Suprapubic skin (tissue), 4 donors: ENCODE measurements at regions not wholly inside any gene's neighbourhood (a gene's known extent, or its start where the extent isn't known, plus 50 kb on each side); places are given as distances from the start of the nearest gene placed in this dataset.

Source experiments
- DNase-seq, 2 donors: peaks; one replicate each; pipeline ENCODE4 v3.0.0-alpha.2; 2019; ENCODE audit warnings: low spot score in 2 of 2
- H3K27ac ChIP-seq: fragments of 200-600 bp; sonication (generic); one replicate; pipeline ENCODE4 v1.5.1; 2019
- H3K27me3 ChIP-seq: fragments of 200-600 bp; sonication (generic); one replicate; pipeline ENCODE4 v1.5.1; 2019
- H3K36me3 ChIP-seq: fragments of 200-600 bp; sonication (generic); one replicate; pipeline ENCODE4 v1.5.1; 2019
- H3K4me1 ChIP-seq: fragments of 200-600 bp; sonication (generic); one replicate; pipeline ENCODE4 v1.5.1; 2019
- H3K4me3 ChIP-seq: fragments of 200-600 bp; sonication (generic); one replicate; pipeline ENCODE4 v1.5.1; 2019; ENCODE audit warnings: mild to moderate bottlenecking
- H3K9me3 ChIP-seq: fragments of 200-600 bp; sonication (generic); one replicate; pipeline ENCODE4 v1.5.1; 2019
- EP300 ChIP-seq: sonication (generic); formaldehyde crosslinking; IDR thresholded peaks from one replicate; pipeline ENCODE4 v1.6.1; 2017; ENCODE audit warnings: antibody characterized with exemption
- POLR2A ChIP-seq, 2 donors: fragments of 450-650 bp; IDR thresholded peaks; one replicate each; pipeline ENCODE4 v1.6.1; 2017; ENCODE audit warnings: antibody characterized with exemption in 2 of 2, mild to moderate bottlenecking in 2 of 2, moderate library complexity in 2 of 2
- POLR2AphosphoS5 ChIP-seq, 3 donors: sonication (generic); formaldehyde crosslinking; IDR thresholded peaks; one replicate each; pipeline ENCODE4 v1.6.1; 2017; ENCODE audit warnings: antibody characterized with exemption in 3 of 3
- WGBS: methylation state at CpG from one replicate; pipeline ENCODE4 v1.1.5; 2018; 5-methylcytosine and 5-hydroxymethylcytosine counted together
- TF ChIP-seq, protein P1 (sequence below), 2 donors: fragments of 200-600 bp in 1 of 2; fragments of 450-650 bp in 1 of 2; sonication (generic) in 1 of 2; IDR thresholded peaks; one replicate each; pipeline ENCODE4 v1.5.1; 2016 to 2019; ENCODE audit warnings: antibody characterized with exemption in 2 of 2, mild to moderate bottlenecking in 1 of 2, moderate library complexity in 1 of 2

DNA sequence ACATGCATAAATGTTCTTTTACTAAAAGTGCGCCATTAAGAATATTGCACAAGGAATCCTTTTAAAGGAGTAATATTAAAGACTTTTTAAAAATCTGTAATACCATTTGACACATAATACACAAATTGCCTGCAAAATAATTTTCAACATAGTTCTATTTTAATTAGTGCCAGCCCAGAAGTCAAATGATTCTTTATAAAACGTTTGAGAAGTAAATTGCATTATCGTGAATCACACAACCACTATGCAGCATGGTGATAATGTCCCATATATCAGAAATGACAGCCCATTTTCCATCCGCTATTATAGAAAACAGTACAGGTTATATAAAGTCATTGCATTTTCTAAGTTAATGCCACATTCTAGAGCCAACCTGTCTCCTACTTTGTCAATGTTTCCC, 324.0 kb downstream of the IPMK start:
- no peaks in the 10 kb centered on the region for H3K4me1 ChIP-seq
- TF ChIP-seq, protein P1, sequence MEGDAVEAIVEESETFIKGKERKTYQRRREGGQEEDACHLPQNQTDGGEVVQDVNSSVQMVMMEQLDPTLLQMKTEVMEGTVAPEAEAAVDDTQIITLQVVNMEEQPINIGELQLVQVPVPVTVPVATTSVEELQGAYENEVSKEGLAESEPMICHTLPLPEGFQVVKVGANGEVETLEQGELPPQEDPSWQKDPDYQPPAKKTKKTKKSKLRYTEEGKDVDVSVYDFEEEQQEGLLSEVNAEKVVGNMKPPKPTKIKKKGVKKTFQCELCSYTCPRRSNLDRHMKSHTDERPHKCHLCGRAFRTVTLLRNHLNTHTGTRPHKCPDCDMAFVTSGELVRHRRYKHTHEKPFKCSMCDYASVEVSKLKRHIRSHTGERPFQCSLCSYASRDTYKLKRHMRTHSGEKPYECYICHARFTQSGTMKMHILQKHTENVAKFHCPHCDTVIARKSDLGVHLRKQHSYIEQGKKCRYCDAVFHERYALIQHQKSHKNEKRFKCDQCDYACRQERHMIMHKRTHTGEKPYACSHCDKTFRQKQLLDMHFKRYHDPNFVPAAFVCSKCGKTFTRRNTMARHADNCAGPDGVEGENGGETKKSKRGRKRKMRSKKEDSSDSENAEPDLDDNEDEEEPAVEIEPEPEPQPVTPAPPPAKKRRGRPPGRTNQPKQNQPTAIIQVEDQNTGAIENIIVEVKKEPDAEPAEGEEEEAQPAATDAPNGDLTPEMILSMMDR (IDR thresholded peaks at IDR 0.05): no peak
- TF ChIP-seq POLR2AphosphoS5 (IDR thresholded peaks at IDR 0.05) (no peak), POLR2A (IDR thresholded peaks at IDR 0.05) (no peak), EP300 (no peak)
- H3K27me3 ChIP-seq: no peaks in the 10 kb centered on the region
- no peak overlapping the region for H3K27ac ChIP-seq
- WGBS: 82% methylated on average over 4 of the region's 4 CpGs
- no peaks in the 10 kb centered on the region for H3K9me3 ChIP-seq
- H3K4me3 ChIP-seq: no peak overlapping the region
- DNase-seq: no peak
- no peaks in the 10 kb centered on the region for H3K36me3 ChIP-seq

DNA sequence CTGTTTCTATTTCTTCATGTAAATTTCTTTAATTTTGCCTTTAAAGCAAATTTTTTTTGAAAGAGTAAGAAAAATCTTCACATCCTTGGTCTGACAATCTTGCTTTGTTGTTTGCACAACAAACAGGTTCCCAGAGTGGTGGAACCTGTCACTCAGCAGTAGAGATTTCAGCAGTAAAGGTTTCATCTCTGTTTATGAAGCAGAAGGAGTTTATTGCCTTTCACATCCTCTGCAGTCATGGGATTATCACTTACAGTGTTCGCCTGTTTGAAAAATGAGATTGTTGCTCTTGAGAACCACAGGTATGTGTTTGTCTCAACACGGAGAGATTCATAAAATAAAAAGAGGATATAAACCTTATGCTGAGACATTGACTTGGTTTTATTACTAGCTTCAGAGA, 342.6 kb downstream of the IPMK start:
- DNase-seq: no peak
- Histone ChIP-seq H3K4me1 (no peaks in the 10 kb centered on the region), H3K4me3 (no peak overlapping the region), H3K27ac (no peak overlapping the region), H3K36me3 (no peaks in the 10 kb centered on the region), H3K27me3 (no peaks in the 10 kb centered on the region), H3K9me3 (no peaks in the 10 kb centered on the region)
- TF ChIP-seq POLR2A (IDR thresholded peaks at IDR 0.05) (no peak), EP300 (no peak), POLR2AphosphoS5 (IDR thresholded peaks at IDR 0.05) (no peak)
- TF ChIP-seq, protein P1 (IDR thresholded peaks at IDR 0.05): no peak
- WGBS: 48% methylated on average over 2 of the region's 2 CpGs

DNA sequence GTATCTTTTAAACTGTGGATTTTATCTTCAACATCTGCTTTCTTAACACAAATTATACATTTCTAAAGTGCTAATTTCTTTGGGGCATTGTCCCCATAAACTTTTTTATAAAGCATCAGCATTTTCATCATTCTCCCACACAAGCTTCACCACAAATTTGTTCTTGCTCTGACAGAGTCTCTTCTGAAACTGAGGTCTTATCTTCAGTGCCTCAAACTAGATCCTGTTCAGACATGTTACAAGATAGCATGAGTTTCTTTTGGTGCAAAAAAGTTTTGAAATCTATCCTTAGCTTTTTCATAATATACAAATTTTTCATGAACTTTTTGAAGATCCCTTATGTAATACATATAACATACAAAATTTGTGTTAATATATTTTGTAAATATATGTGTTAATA, 346.6 kb downstream of the IPMK start:
- H3K4me3 ChIP-seq: no peak overlapping the region
- no peaks in the 10 kb centered on the region for H3K36me3 ChIP-seq
- no peak overlapping the region for H3K27ac ChIP-seq
- no peaks in the 10 kb centered on the region for H3K27me3 ChIP-seq
- H3K4me1 ChIP-seq: no peaks in the 10 kb centered on the region
- no peak for TF ChIP-seq POLR2A (IDR thresholded peaks at IDR 0.05)
- TF ChIP-seq, protein P1 (IDR thresholded peaks at IDR 0.05): no peak
- no peak for DNase-seq
- H3K9me3 ChIP-seq: no peaks in the 10 kb centered on the region

DNA sequence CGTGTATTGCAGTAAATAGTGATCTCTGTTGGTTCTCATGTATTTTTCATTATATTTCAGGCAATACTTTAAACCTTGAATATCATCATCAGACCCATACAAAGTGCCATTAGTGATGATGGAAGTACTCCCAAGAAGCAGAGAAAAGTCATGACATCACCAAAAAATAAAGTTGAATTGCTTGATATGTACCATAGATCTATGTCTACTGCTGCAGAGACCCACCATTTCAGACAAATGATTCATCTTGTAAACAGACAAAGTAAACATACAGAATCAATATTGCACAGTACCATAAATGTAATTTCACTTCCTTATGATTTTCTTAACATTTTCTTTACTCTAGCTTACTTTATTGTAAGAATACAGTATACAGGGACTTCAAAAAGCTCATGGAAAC, 347.8 kb downstream of the IPMK start:
- H3K9me3 ChIP-seq: no peaks in the 10 kb centered on the region
- H3K4me1 ChIP-seq: no peaks in the 10 kb centered on the region
- no peaks in the 10 kb centered on the region for H3K27me3 ChIP-seq
- no peak for DNase-seq
- WGBS: 87% methylated on average over 1 of the region's 1 CpG
- TF ChIP-seq POLR2AphosphoS5 (IDR thresholded peaks at IDR 0.05) (no peak), POLR2A (IDR thresholded peaks at IDR 0.05) (no peak), EP300 (no peak)
- TF ChIP-seq, protein P1 (IDR thresholded peaks at IDR 0.05): no peak
- H3K27ac ChIP-seq: no peak overlapping the region
- no peak overlapping the region for H3K4me3 ChIP-seq
- H3K36me3 ChIP-seq: no peaks in the 10 kb centered on the region

DNA sequence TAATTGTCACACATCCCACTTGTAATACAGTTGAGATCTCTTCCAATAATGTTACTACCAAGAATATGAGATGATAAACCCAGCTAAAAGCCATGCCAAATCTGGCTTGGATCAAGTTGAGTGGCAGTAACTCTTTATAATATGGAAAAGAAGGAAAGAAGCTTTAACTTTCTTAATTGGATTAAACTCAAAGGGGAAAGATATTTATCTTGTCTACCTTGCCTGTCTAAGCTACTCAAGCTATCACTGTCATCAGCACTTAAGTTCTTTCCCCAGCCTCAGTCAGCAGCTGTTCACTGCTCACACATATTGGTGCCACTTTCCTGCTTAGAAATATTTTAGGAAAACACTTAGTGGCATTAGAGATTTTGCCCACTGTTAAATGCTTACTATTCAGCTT, 350.7 kb downstream of the IPMK start:
- Histone ChIP-seq H3K4me3 (no peak overlapping the region), H3K9me3 (no peaks in the 10 kb centered on the region), H3K36me3 (no peaks in the 10 kb centered on the region), H3K4me1 (no peaks in the 10 kb centered on the region), H3K27ac (no peak overlapping the region), H3K27me3 (no peaks in the 10 kb centered on the region)
- DNase-seq: no peak
- TF ChIP-seq POLR2AphosphoS5 (IDR thresholded peaks at IDR 0.05): no peak
- no peak for TF ChIP-seq POLR2A (IDR thresholded peaks at IDR 0.05)
- no peak for TF ChIP-seq EP300
- TF ChIP-seq, protein P1 (IDR thresholded peaks at IDR 0.05): no peak
